GM21786 (cell line): ENCODE measurements at regions not wholly inside any gene's neighbourhood (a gene's known extent, or its start where the extent isn't known, plus 50 kb on each side); places are given as distances from the start of the nearest gene placed in this dataset.

Experiments
- ATAC-seq: cut with Tn5 transposase; IDR thresholded peaks from one replicate; pipeline ENCODE4 v1.9.1; 2021; ENCODE audit not compliant: unreplicated experiment

GRCh38 chr4:145347684-145348083, 134.0 kb upstream of the SMAD1 start:
- no peak for ATAC-seq

GRCh38 chr4:145346081-145346480, 135.6 kb upstream of the SMAD1 start:
- no peak for ATAC-seq

DNA sequence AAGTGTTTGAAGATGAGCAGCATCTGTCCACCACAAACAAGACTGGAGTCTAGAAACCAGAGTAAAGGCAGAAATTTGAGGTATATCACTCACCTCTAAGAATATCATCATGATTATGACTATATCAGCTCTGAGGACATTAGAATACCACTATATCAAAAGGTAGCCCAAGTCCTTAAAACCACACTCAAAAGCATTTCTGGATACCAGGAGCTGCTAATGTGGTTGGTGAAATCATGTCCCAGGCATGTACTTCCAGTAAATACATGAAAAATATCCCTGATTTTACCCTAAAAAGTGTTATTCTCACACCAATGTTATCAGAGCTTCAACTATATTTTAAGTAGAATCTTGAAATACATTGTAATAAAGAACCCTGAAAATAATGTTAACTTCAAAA, 136.3 kb upstream of the SMAD1 start:
- ATAC-seq, result no peak

DNA sequence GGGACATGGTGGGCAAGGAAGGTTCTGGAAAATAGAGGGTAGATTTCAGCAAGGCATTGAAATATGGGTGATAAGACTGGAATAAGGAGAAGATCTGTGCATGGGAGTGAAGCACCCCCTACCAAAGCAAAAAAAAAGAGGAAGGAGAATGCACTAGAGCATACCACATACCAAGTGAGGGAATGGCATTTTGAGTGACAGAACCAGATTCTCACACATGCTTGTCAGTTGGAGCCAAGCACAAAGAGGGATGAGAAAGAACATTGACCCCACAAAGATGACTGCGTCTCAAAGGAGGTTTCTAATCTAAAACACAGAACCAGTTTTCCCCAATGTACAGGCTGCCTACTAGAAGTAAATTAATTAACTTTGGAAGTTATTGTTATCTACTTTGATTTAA, 140.3 kb upstream of the SMAD1 start:
- no peak for ATAC-seq

DNA sequence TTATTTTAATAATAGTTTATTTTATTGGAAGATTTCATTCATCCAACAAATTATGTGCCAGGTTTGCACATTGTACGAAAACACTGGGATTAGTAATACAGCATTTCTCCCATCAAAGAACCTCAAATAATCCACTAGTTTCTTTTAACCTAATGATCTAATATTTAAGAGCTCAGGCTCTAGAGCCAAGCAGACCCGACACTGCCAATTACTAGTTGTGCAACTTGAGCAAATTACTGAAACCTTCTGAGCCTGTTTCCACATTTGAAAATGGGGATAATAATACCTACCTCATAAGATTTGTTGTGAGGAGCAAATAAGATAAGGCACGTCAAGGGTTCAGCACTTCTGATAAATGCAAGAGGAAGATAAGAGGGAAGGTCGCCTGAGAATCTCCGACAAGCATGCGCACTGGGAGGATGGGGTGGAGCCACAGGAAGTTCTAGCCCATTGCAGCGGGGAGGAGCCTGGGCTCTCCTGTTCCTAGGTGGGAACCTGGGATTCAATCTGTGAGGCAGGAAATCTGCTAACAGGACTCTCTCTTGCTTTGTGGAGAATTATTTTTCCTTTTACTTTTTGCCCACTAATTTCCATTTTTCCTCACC, 141.5 kb upstream of the SMAD1 start:
- no peak for ATAC-seq

GRCh38 chr4:145339075-145339725, 142.5 kb upstream of the SMAD1 start:
- no peak for ATAC-seq

DNA sequence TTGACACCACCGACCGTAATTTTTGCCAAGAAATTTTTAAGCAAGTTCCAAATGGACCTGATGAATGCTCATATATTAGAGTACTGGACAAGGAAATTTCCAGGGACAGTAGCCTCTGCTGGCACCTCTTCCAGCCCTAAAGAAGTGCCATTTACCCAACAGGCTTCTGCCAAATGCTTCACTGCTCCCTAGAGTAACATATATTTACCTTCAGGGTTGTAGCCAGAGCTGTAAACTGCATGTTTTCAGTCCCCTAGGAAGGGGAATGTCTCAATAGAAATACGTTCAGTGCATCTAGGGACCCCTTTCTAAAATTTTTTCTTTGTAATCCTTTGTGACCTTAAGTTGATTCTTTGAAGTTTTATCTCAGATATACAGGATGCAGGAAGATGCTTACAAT, 143.1 kb upstream of the SMAD1 start:
- ATAC-seq, result no peak

- no peak for ATAC-seq
Measured at GRCh38 chr4:145337391-145337790, 144.3 kb upstream of the SMAD1 start.

DNA sequence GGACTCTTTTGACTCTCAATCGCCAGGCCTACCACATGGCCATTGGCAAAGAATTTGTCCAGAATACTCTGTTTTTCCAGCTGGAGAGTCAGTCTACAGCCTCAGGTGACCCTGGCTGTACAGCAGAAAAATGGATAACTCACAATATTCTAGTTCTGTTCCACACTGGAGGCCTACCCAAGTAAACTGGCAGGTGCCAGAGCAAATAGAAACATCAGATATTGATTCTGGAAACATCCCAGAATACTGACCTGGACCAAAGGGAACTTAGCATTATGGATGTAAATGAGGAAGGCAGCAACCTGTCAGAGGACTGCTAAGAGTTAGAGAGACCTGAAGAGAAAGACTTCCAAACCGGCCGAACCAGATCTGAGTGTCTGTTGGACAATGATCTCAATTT, 147.9 kb upstream of the SMAD1 start:
- ATAC-seq, result no peak

DNA sequence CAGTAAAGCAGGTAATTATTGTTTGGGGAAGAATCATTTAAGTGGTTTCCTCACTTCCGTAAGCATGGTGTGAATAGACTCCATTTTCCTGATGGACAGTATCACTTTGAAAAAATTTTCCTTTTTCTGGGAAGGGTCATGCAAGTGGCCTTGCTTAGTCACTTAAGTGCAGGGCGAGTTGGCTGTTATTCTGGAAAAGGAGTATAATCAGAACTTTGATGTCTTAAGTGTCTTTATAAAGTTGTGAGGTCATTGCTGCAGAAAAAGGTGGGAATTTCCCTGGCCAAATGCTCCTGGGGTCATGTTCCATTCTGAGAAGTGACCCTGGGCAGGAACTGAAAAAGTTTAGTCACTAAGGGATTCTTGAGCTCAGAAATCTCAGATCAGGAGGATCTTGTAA, 146.1 kb upstream of the OTUD4 start:
- ATAC-seq, result no peak

- ATAC-seq, result no peak
Measured at GRCh38 chr4:145324161-145324560, 143.8 kb upstream of the OTUD4 start.

- no peak for ATAC-seq
Measured at GRCh38 chr4:145320294-145320693, 139.9 kb upstream of the OTUD4 start.

DNA sequence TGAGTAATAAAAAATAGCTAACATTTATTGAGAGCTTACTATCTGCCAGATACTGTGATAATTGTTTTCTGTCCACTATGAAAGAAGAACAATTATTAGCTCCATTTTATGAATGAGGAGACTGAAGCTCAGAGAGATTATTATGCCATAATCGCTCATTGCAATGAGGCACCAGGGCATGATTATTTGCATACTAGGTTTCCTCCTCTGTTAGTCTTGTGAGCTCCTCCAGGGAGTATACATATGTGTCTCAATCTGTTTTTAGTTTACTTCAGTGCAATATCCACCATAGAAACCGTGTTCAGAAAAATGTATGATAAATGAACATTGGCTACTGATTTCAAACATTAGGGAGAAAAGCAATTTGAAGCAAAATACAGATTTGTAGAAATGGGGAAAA, 139.4 kb upstream of the OTUD4 start:
- no peak for ATAC-seq

DNA sequence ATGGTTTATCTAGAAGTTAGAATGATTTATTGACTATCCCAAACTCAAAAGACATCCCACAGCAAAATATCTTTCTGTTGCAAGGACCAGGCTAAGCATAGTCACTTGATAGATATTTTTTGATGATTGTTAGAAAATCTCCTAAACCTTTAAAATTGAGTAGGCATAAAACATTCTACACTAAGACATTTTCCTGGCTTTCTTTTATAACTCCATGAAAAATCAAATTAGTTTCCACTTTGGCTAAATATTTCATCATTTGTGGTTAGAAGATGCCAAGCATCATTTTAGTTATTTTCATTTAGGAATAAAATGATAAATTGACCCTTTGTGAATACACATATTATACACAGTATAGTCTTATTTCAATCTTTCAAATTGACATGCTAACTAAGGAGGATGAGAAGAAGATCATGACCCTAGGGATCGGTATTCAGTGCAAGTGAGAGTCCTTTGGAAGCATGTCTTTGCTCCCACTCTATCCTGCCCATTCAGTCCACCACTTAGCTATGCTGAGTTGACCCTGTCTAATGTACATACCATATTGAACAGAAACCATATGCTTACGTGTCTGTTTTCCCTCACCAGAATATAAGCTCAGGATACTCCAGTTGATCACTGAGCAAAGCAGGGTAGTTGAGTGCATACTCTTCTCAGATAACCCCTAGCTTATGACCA, 136.6 kb upstream of the OTUD4 start:
- ATAC-seq, result no peak

DNA sequence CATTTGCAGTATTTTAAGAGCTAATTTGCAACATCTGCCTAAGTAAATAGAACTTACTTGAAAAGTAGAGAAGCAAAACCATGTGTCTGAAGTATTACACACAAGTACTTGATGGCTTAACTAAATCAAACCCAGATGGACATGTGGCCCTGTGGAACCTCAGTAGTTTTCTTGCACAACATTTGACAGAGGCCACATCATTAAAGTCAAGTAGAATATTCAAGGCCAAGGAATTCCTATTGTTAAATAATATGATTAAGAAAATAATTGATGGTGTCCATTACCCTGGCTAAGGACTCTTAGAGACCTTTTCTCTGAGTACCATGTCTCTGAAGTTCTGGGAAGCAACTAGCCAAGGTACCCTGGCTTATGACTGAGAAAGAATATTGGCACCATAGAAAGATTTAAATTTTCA, 135.4 kb upstream of the OTUD4 start:
- no peak for ATAC-seq

DNA sequence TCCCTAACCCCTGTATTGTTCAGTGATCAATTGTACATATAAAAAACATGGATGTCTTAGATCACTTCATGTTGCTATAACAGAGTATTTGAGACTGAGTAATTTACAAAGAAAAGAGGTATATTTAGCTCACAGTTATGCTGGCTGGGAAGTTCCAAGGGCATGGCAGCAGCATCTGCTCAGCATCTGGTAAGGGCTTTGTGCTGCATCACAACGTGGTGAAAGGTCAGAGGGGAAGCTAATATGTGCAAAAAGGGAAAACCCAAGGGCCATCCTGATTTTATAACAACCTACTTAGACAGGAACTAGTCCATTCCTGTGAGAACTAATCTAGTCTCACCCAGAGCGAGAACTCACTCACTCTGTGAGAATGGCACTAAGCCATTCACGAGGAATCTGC, 128.2 kb upstream of the OTUD4 start:
- no peak for ATAC-seq

GRCh38 chr4:145307763-145308430, 127.5 kb upstream of the OTUD4 start:
- no peak for ATAC-seq

DNA sequence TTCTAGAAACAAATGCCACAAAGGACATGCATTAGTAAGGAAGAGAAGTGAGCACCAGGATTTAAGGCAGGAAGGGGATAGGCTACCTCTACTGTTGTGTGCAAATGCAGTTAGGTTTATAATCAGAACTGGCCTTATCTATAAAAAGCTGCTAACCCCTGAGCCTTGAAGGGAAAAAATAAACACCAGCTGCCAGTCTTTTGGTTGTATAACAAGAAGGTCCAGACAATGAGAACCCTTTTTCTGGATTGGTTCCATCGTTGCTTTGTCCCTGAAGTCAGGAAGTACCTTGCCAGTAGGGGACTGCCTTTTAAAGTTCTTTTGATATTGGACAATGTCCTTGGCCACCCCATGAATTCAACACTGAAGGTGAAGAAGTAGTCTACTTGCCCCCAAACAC, 126.7 kb upstream of the OTUD4 start:
- ATAC-seq, result no peak

- ATAC-seq, result no peak
Measured at GRCh38 chr4:145302725-145303124, 122.3 kb upstream of the OTUD4 start.

DNA sequence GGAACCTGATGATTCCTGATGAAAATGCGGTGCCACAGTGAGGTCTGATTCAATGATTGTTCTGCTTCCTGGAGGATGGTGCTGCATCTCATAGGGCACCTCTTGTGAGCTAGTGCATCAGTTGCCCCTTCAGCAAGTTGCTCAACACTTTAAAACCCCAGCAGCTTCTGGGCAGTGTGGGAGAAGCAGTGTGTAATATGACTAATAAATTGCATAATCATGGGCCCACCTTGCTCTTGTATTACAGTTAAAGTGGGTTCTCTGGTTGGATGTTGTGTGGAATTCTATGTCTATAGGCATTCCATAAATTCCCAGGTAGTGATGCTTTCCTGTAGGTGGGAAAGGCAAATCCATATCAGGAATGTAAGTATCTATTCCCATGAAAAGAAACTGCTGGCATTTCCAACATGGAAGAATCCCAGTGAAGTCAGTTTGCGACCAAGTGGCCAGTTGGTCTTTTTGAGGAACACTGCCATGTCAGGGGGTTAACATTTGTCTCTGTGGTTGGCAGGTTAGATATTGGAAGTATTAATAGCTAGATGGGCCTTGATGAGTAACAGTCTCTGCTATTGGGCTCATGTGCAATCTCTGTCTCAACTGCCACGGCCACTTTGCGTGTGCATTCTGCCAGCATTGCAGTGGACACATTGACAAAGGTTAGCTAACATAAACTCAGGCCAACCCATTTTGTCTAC, 121.1 kb upstream of the OTUD4 start:
- ATAC-seq, result no peak

DNA sequence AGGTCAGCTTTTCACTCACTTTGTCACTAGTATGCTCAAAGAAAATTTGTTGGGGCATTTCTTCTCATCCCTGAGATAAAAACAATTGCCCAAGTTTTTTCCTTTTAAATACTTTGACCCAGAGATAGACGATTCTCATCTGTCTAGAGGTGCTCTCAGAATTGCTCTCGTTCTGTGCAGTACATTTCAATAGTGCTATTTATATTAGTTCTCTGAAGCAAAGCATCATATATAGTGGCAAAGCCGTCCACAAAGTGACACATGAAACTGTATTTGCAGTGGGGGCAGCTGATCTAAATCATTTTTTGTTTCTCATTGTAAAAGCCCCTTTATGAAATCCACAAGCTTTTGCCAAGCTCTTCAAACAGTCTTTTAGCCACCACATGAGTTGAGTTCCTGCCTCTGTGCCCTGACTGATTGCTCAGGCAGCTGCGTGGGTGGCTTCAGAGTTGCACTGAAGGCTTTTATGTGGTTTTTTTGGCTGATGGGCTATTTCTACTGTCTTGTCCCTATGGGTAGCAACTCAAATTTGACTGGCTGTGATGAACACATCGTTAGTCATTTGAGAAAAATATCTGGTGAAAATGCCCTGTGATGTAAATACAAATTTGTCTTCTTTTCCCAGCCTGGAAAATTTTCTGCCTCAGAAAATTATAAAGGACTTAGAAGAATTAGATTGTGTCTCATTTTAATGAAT, 119.1 kb upstream of the OTUD4 start:
- ATAC-seq, result peak; percentile 93
